HEK293T (cell line): ENCODE measurements at regions not wholly inside any gene's neighbourhood (a gene's known extent, or its start where the extent isn't known, plus 50 kb on each side); places are given as distances from the start of the nearest gene placed in this dataset.

Experiments
- ARNT ChIP-seq: fragments of 450-650 bp; IDR thresholded peaks from 2 replicates; pipeline ENCODE4 v1.6.1; 2017; ENCODE audit warnings: mild to moderate bottlenecking
- BHLHE40 ChIP-seq: fragments of 450-650 bp; IDR thresholded peaks from 2 replicates; pipeline ENCODE4 v1.6.1; 2016; ENCODE audit warnings: mild to moderate bottlenecking, moderate library complexity, borderline replicate concordance
- ELF4 ChIP-seq: fragments of 450-650 bp; IDR thresholded peaks from 2 replicates; pipeline ENCODE4 v1.6.1; 2017; ENCODE audit warnings: antibody characterized with exemption
- FOXA1 ChIP-seq: fragments of 450-650 bp; IDR thresholded peaks from 2 replicates; pipeline ENCODE4 v1.6.1; 2016; ENCODE audit warnings: mild to moderate bottlenecking
- FOXK2 ChIP-seq: fragments of 450-650 bp; IDR thresholded peaks from 2 replicates; pipeline ENCODE4 v1.6.1; 2016; ENCODE audit warnings: mild to moderate bottlenecking
- FOXM1 ChIP-seq: fragments of 450-650 bp; IDR thresholded peaks from 2 replicates; pipeline ENCODE4 v1.6.1; 2017; ENCODE audit warnings: mild to moderate bottlenecking, borderline replicate concordance
- HDGF ChIP-seq: fragments of 450-650 bp; IDR thresholded peaks from 2 replicates; pipeline ENCODE4 v1.6.1; 2017; ENCODE audit warnings: antibody characterized with exemption, borderline replicate concordance
- LEF1 ChIP-seq: fragments of 450-650 bp; IDR thresholded peaks from 2 replicates; pipeline ENCODE4 v1.6.1; 2017; ENCODE audit warnings: mild to moderate bottlenecking, borderline replicate concordance
- NFRKB ChIP-seq: fragments of 450-650 bp; IDR thresholded peaks from 2 replicates; pipeline ENCODE4 v1.6.1; 2016; ENCODE audit warnings: mild to moderate bottlenecking, moderate library complexity
- PKNOX1 ChIP-seq: fragments of 450-650 bp; IDR thresholded peaks from 2 replicates; pipeline ENCODE4 v1.6.1; 2016
- SP1 ChIP-seq: fragments of 450-650 bp; IDR thresholded peaks from 2 replicates; pipeline ENCODE4 v1.6.1; 2017
- SUZ12 ChIP-seq: fragments of 450-650 bp; IDR thresholded peaks from 2 replicates; pipeline ENCODE4 v1.6.1; 2016; ENCODE audit warnings: mild to moderate bottlenecking
- TARDBP ChIP-seq: fragments of 450-650 bp; IDR thresholded peaks from 2 replicates; pipeline ENCODE4 v1.6.1; 2016
- ZNF384 ChIP-seq: fragments of 450-650 bp; IDR thresholded peaks from 2 replicates; pipeline ENCODE4 v1.6.1; 2016

DNA sequence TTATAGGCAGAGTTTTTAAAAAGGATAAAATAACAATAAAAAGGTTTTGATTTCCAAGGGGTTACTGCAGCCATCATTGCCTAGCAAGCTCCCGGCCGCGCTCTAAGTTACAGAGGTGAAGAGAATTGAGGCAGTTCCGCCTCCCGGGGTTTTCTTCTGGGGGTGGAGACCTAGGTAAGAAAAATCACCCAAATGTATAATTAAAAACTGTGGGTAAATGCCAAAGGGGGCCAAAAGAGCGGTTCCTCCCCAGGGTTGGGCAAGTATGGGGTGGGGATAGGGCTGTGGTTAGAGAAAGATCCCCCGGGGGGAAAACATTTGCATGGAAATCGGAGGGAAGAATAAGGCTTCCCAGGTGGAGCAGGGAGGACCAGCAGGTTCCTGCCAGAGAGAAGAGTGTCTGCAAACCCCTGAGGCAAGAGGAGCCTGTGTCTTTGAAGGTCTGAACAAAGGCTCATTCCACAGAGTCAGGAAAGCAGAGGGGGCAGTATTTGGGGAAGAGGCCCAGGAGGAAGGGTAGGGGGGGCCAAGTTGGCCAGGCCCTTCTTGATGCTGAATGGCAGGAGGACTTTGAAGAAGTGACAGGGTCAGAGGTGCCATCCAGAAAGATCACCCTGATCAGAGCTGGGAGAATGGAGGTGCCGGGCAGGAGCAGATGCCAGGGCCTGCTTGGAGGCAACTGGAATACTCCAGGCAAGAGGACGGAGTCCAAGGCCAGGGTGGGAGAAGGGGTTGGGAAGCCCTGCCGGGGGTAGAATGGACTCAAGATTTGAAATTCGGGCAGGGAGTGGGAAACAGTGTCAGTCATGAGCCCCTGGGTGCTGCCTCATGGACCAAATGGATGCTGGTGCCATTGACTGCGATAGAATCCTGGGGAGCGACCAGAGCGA is 152.9 kb upstream of the RGMA start:
- TF ChIP-seq BHLHE40 (no peak), ELF4 (no peak), PKNOX1 (no peak), SP1 (no peak), SUZ12 (no peak), HDGF (no peak), NFRKB (no peak), LEF1 (no peak), FOXM1 (no peak), FOXK2 (no peak), FOXA1 (no peak), ZNF384 (no peak), TARDBP (no peak), ARNT (no peak)
